ENCODE measurements at regions not wholly inside any gene's neighbourhood (a gene's known extent, or its start where the extent isn't known, plus 50 kb on each side); places are given as distances from the start of the nearest gene placed in this dataset.

- no peak for DNase-seq (ENCODE audit: extremely low read depth, low read depth)
- TF ChIP-seq CTCF (IDR thresholded peaks at IDR 0.05; ENCODE audit: low read depth, low read length), result no peak
Measured at GRCh38 chr12:66945189-66945817, 266.4 kb upstream of the GRIP1 start.

GRCh38 chr12:66947119-66947518 lies 268.2 kb upstream of the GRIP1 start:
- TF ChIP-seq CTCF (IDR thresholded peaks at IDR 0.05; ENCODE audit: low read depth, low read length), result no peak
- no peak for DNase-seq (ENCODE audit: extremely low read depth, low read depth)

DNA sequence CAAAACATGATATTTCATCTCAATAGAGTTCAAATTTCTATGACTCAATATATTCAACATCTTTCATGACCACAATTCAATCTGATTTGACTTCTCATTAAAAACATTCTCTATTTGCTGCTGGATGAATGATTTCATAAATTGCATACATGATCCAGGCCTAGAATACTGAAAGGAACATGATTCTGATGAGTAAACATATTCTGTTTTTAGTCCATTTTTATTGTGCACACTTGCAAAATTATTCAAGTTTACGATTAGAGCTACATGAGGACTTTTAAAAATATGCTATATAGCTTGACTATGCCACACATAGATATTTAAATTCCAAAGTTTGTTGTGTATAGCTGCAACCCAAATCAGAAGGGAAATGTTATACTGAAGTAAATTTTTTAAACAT lies 273.8 kb upstream of the GRIP1 start:
- DNase-seq (ENCODE audit: extremely low read depth, low read depth), result no peak
- TF ChIP-seq CTCF (IDR thresholded peaks at IDR 0.05; ENCODE audit: low read depth, low read length), result no peak

DNA sequence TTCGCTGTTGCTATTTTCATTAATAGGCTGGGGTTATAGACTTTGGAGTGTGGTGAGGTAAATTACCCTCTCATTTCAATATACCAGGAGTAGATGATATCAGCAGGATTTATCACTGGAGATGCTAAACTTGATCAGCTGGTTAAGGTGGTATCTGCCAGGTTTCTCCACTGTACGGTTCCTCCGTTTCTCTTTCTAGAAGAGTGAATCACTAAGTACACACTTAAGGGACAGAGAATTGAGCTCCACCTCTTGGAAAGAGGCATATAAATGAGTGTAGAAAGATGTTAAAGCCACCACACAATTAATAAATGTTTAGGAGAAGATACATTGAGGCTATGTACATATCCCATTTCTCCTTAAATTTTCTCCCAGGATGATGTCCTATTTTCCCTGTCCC lies 277.4 kb upstream of the GRIP1 start:
- no peak for DNase-seq (ENCODE audit: extremely low read depth, low read depth)
- TF ChIP-seq CTCF (IDR thresholded peaks at IDR 0.05; ENCODE audit: low read depth, low read length), result no peak

DNA sequence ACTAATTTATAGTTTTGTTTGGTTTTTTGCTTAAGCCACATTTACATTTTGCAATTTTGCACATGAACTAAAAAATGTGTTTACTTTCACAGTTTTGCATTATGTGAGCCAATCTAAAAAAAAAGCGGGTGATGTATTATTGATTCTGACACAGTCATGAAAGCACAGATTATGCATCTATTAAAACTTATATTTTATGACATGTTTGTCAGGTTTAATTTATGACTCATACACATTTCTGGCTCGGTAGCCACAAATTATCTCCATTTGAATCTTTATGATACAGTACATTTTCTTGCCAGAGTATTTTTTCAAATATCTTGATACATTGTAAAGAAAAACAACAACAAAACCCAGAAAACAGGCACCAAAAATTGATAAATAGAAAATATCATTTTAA lies 280.4 kb upstream of the GRIP1 start:
- TF ChIP-seq CTCF (IDR thresholded peaks at IDR 0.05; ENCODE audit: low read depth, low read length), result no peak
- no peak for DNase-seq (ENCODE audit: extremely low read depth, low read depth)

DNA sequence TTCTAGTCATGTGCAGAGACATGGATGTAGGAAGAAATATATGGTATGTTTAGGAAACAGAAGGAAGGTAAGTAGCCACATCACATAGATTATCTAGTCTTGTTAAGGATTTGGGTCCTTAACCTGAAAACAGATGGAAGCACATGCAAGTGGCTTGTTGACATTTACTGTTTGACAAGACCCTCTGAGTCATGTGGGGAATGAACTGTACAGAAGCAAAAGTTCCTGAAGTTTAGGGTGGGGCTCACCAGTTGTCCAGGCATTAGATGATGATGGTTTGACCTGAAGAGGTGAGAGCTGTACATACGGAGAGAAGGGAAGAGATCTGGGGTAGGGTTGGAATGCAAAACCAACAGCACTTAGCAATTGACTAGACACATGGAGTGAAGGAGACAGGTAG lies 281.1 kb upstream of the GRIP1 start:
- TF ChIP-seq CTCF (IDR thresholded peaks at IDR 0.05; ENCODE audit: low read depth, low read length), result no peak
- DNase-seq (ENCODE audit: extremely low read depth, low read depth), result no peak

DNA sequence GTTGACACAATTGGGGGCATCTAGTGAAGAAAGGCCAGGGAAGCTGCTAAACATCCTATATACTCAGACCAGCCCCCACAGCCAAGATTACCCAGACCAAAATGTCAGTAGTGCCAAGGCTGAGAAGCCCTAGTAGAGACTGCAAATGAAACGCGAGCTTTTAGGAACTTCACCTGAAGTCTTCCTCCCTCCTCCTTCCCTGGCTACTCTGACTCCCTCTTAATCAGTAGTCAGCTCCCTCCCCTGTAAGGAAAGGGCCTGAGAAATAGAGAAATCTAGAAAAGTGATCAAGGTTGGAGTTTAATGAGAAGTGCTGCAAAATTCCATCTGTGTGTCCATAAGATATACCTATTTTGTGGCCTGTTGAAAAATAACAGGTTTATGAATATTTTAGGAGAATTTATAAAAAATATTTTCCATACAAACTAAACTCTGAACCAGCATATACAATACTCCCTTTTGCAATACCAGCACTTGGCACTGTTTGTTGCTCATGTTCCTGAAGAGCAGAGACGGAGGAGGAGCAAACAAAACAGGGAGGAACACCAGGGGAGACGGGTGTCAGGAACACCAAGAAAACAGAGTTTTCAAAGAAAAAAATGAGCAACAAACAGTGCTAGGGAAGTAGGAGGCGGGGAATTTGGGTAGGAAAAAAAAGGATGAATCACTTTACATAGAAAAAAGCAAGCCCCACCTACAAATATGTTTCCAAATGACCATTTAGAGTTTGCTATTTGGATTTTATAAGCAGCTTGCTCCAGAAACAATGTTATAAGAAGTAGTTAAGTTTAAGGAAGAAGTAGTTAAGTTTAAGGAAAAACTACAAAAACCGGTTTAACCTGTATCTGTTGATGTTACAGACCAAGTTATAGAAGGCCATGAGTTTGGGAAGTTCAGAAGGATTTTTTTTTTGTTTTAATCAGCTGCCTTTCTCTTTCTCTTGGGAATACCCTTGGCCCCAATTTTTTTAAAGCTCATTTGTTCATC lies 282.1 kb upstream of the GRIP1 start:
- TF ChIP-seq CTCF (IDR thresholded peaks at IDR 0.05; ENCODE audit: low read depth, low read length), result no peak
- no peak for DNase-seq (ENCODE audit: extremely low read depth, low read depth)
